ENCODE measurements at regions not wholly inside any gene's neighbourhood (a gene's known extent, or its start where the extent isn't known, plus 50 kb on each side); places are given as distances from the start of the nearest gene placed in this dataset.

- Histone ChIP-seq H3K4me3 (ENCODE audit: low read depth, low read length, poor library complexity, severe bottlenecking) (no peak overlapping the region), H4K20me1 (ENCODE audit: insufficient read depth, low read length) (no peaks in the 10 kb centered on the region), H3K9me2 (ENCODE audit: insufficient read depth, low read length) (no peaks in the 10 kb centered on the region), H3K36me3 (ENCODE audit: insufficient read depth, low read length) (no peaks in the 10 kb centered on the region), H2AFZ (ENCODE audit: low read length) (no peak overlapping the region), H3K4me2 (ENCODE audit: low read length) (no peak overlapping the region), H3K4me1 (ENCODE audit: insufficient read depth, low read length, poor library complexity, severe bottlenecking) (no peaks in the 10 kb centered on the region), H3K9me3 (ENCODE audit: low read length) (no peaks in the 10 kb centered on the region), H3K79me2 (ENCODE audit: insufficient read depth, low read depth, low read length) (no peaks in the 10 kb centered on the region), H3K27ac (ENCODE audit: low read depth, low read length, poor library complexity, severe bottlenecking) (no peak overlapping the region)
- intact Hi-C loops (cut with micrococcal nuclease; ENCODE audit: unreplicated experiment), result no loop called here
- DNase-seq (ENCODE audit: low spot score), result no peak
- BruUV-seq (replicated peaks), result no TSS peak
- ChIA-PET POLR2A (no interaction called here), CTCF (ENCODE audit: unreplicated experiment) (no interaction called here)
- TF ChIP-seq EZH2phosphoT487 (IDR thresholded peaks at IDR 0.05; ENCODE audit: borderline replicate concordance, low read depth, low read length) (no peak), CTCF (conservative IDR thresholded peaks at IDR 0.05; ENCODE audit: low read length) (no peak)
Measured at GRCh38 chr10:113309791-113310190, 243.1 kb upstream of the HABP2 start.

DNA sequence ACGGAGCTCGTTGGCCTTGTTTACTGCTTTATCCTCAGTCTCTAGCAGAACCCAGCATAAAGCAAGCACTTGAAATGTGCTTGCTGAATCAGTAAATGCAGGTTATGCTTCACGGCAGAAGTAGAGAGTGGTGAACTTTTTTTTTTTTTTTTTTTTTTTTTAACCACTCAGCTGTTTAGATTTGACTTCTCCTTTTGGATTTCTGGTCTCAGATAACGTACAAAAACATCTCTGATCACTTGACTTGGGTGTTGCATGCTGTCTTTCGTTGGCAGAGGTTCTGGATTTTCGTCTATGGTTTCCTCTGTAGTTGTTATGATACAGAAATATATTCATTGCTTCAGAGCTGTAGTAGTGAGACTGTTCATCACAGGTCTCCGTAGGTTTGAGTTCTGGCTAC is 242.5 kb upstream of the HABP2 start:
- H3K4me2 ChIP-seq (ENCODE audit: low read length), result no peak overlapping the region
- intact Hi-C loops (cut with micrococcal nuclease; ENCODE audit: unreplicated experiment), result no loop called here

More for the DNA sequence above, 242.5 kb upstream of the HABP2 start:
- BruUV-seq (replicated peaks), result no TSS peak
- Histone ChIP-seq H3K79me2 (ENCODE audit: insufficient read depth, low read depth, low read length) (no peaks in the 10 kb centered on the region), H3K9me2 (ENCODE audit: insufficient read depth, low read length) (no peaks in the 10 kb centered on the region), H3K9me3 (ENCODE audit: low read length) (no peaks in the 10 kb centered on the region), H3K27ac (ENCODE audit: low read depth, low read length, poor library complexity, severe bottlenecking) (no peak overlapping the region), H2AFZ (ENCODE audit: low read length) (no peak overlapping the region), H3K4me1 (ENCODE audit: insufficient read depth, low read length, poor library complexity, severe bottlenecking) (no peaks in the 10 kb centered on the region), H3K36me3 (ENCODE audit: insufficient read depth, low read length) (no peaks in the 10 kb centered on the region), H4K20me1 (ENCODE audit: insufficient read depth, low read length) (no peaks in the 10 kb centered on the region), H3K4me3 (ENCODE audit: low read depth, low read length, poor library complexity, severe bottlenecking) (no peak overlapping the region)
- TF ChIP-seq EZH2phosphoT487 (IDR thresholded peaks at IDR 0.05; ENCODE audit: borderline replicate concordance, low read depth, low read length), result no peak
- TF ChIP-seq CTCF (conservative IDR thresholded peaks at IDR 0.05; ENCODE audit: low read length), result no peak
- CTCF ChIA-PET (ENCODE audit: unreplicated experiment), result no interaction called here
- no peak for DNase-seq (ENCODE audit: low spot score)
- POLR2A ChIA-PET, result interaction anchor here (0.6 kb wide), 1 partner anchor 21 kb away, joined by 3 read pairs; no protein-coding TSS in a partner anchor
